ENCODE measurements at regions not wholly inside any gene's neighbourhood (a gene's known extent, or its start where the extent isn't known, plus 50 kb on each side); places are given as distances from the start of the nearest gene placed in this dataset.
"Not testable (repeated sequence)": the region's sequence is repeated elsewhere in the genome, so short reads cannot be mapped to it uniquely, and the experiment has no call there.

GRCh38 chr22:48405741-48406140 lies 1421.9 kb downstream of the BRD1 start:
- no peak for DNase-seq

- DNase-seq = no peak
Measured at GRCh38 chr22:48404801-48405447, 1422.7 kb downstream of the BRD1 start.

- no peak for DNase-seq
Measured at GRCh38 chr22:48403521-48404403, 1423.9 kb downstream of the BRD1 start.

GRCh38 chr22:48402591-48403031 lies 1425.1 kb downstream of the BRD1 start:
- DNase-seq = no peak

- DNase-seq = not testable (repeated sequence)
Measured at GRCh38 chr22:48401523-48401922, 1426.2 kb downstream of the BRD1 start.

GRCh38 chr22:48398181-48398905 lies 1429.3 kb downstream of the BRD1 start:
- no peak for DNase-seq

GRCh38 chr22:48397531-48398180 lies 1430.0 kb downstream of the BRD1 start:
- no peak for DNase-seq

- no peak for DNase-seq
Measured at GRCh38 chr22:48396785-48397530, 1430.7 kb downstream of the BRD1 start.

GRCh38 chr22:48396091-48396784 lies 1431.4 kb downstream of the BRD1 start:
- no peak for DNase-seq

- no peak for DNase-seq
Measured at GRCh38 chr22:48395201-48395600, 1432.5 kb downstream of the BRD1 start.

GRCh38 chr22:48394787-48395186 lies 1432.9 kb downstream of the BRD1 start:
- DNase-seq = no peak

GRCh38 chr22:48393885-48394284 lies 1433.8 kb downstream of the BRD1 start:
- DNase-seq = no peak

- no peak for DNase-seq
Measured at GRCh38 chr22:48393041-48393370, 1434.7 kb downstream of the BRD1 start.

- DNase-seq = no peak
Measured at GRCh38 chr22:48391820-48392219, 1435.9 kb downstream of the BRD1 start.

GRCh38 chr22:48391171-48391711 lies 1436.4 kb downstream of the BRD1 start:
- DNase-seq = no peak

GRCh38 chr22:48389916-48390315 lies 1437.8 kb downstream of the BRD1 start:
- no peak for DNase-seq

GRCh38 chr22:48382197-48382596 lies 1445.5 kb downstream of the BRD1 start:
- no peak for DNase-seq

GRCh38 chr22:48380016-48380665 lies 1447.5 kb downstream of the BRD1 start:
- no peak for DNase-seq

GRCh38 chr22:48379371-48379770 lies 1448.3 kb downstream of the BRD1 start:
- DNase-seq = no peak

GRCh38 chr22:48378673-48379072 lies 1449.0 kb downstream of the BRD1 start:
- no peak for DNase-seq

Data from inflammatory macrophage treated with lipopolysaccharide for 4 hours (primary cell).